HEK293 (cell line): ENCODE measurements at regions not wholly inside any gene's neighbourhood (a gene's known extent, or its start where the extent isn't known, plus 50 kb on each side); places are given as distances from the start of the nearest gene placed in this dataset.

Experiments used
- GFI1B ChIP-seq: fragments of 450-650 bp; formaldehyde crosslinking; IDR thresholded peaks from 2 replicates; pipeline ENCODE4 v1.5.1; 2016; ENCODE audit warnings: missing biosample characterization, missing genetic modification characterization
- MZF1 ChIP-seq: fragments of 450-650 bp; formaldehyde crosslinking; IDR thresholded peaks from 2 replicates; pipeline ENCODE4 v1.5.1; 2017; ENCODE audit warnings: missing biosample characterization, missing genetic modification characterization, borderline replicate concordance
- SCRT2 ChIP-seq: fragments of 450-650 bp; formaldehyde crosslinking; IDR thresholded peaks from 2 replicates; pipeline ENCODE4 v1.5.1; 2016; ENCODE audit warnings: missing biosample characterization, missing genetic modification characterization
- SP7 ChIP-seq: fragments of 450-650 bp; formaldehyde crosslinking; IDR thresholded peaks from 2 replicates; pipeline ENCODE4 v1.5.1; 2016; ENCODE audit warnings: missing biosample characterization, missing genetic modification characterization
- ZNF274 ChIP-seq, 2 experiments: fragments of 200-500 bp in 1 of 2; fragments of 450-650 bp in 1 of 2; sonication (Bioruptor generic) in 1 of 2; formaldehyde crosslinking in 1 of 2; IDR thresholded peaks; 2 replicates each; pipeline versions ENCODE4 v1.5.1 to v1.6.1; 2014 to 2016; ENCODE audit warnings: borderline replicate concordance in 1 of 2, inconsistent platforms in 1 of 2, low read length in 1 of 2, missing biosample characterization in 1 of 2, missing genetic modification characterization in 1 of 2
- ZNF311 ChIP-seq: fragments of 450-650 bp; formaldehyde crosslinking; IDR thresholded peaks from 2 replicates; pipeline ENCODE4 v1.5.1; 2017; ENCODE audit warnings: missing biosample characterization, missing genetic modification characterization, borderline replicate concordance
- ZNF423 ChIP-seq: fragments of 450-650 bp; formaldehyde crosslinking; IDR thresholded peaks from 2 replicates; pipeline ENCODE4 v1.5.1; 2016; ENCODE audit warnings: missing biosample characterization, missing genetic modification characterization
- ZNF501 ChIP-seq: fragments of 450-650 bp; formaldehyde crosslinking; IDR thresholded peaks from 2 replicates; pipeline ENCODE4 v1.5.1; 2016; ENCODE audit warnings: missing biosample characterization, missing genetic modification characterization
- ZNF660 ChIP-seq: fragments of 450-650 bp; IDR thresholded peaks from 2 replicates; pipeline ENCODE4 v1.5.1; 2018; ENCODE audit warnings: missing biosample characterization, mild to moderate bottlenecking, missing genetic modification characterization
- ZNF76 ChIP-seq: fragments of 450-650 bp; formaldehyde crosslinking; IDR thresholded peaks from 2 replicates; pipeline ENCODE4; 2016; ENCODE audit warnings: low read depth, missing biosample characterization, missing genetic modification characterization, borderline replicate concordance
- ZNF777 ChIP-seq: fragments of 450-650 bp; formaldehyde crosslinking; IDR thresholded peaks from 2 replicates; pipeline ENCODE4 v1.5.1; 2017; ENCODE audit warnings: missing biosample characterization, missing genetic modification characterization, borderline replicate concordance
- ZSCAN30 ChIP-seq: fragments of 450-650 bp; IDR thresholded peaks from 2 replicates; pipeline ENCODE4 v1.5.1; 2018; ENCODE audit warnings: missing biosample characterization, mild to moderate bottlenecking, missing genetic modification characterization, moderate library complexity
- TF ChIP-seq, protein P1 (sequence below): fragments of 450-650 bp; formaldehyde crosslinking; IDR thresholded peaks from 2 replicates; pipeline ENCODE4 v1.5.1; 2016; ENCODE audit warnings: missing biosample characterization, missing genetic modification characterization
- TF ChIP-seq, protein P2 (sequence below): fragments of 450-650 bp; formaldehyde crosslinking; IDR thresholded peaks from 2 replicates; pipeline ENCODE4 v1.5.1; 2017; ENCODE audit warnings: missing biosample characterization, missing genetic modification characterization

- no peak for TF ChIP-seq ZNF660 (tag by site-specific recombination)
- TF ChIP-seq ZNF311 (tag by site-specific recombination): no peak
- TF ChIP-seq, protein P1, sequence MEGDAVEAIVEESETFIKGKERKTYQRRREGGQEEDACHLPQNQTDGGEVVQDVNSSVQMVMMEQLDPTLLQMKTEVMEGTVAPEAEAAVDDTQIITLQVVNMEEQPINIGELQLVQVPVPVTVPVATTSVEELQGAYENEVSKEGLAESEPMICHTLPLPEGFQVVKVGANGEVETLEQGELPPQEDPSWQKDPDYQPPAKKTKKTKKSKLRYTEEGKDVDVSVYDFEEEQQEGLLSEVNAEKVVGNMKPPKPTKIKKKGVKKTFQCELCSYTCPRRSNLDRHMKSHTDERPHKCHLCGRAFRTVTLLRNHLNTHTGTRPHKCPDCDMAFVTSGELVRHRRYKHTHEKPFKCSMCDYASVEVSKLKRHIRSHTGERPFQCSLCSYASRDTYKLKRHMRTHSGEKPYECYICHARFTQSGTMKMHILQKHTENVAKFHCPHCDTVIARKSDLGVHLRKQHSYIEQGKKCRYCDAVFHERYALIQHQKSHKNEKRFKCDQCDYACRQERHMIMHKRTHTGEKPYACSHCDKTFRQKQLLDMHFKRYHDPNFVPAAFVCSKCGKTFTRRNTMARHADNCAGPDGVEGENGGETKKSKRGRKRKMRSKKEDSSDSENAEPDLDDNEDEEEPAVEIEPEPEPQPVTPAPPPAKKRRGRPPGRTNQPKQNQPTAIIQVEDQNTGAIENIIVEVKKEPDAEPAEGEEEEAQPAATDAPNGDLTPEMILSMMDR (tag by site-specific recombination): no peak
- TF ChIP-seq GFI1B (tag by site-specific recombination): no peak
- TF ChIP-seq ZSCAN30 (tag by site-specific recombination): no peak
- TF ChIP-seq MZF1 (tag by site-specific recombination): no peak
- no peak for TF ChIP-seq SP7 (tag by site-specific recombination)
- no peak for TF ChIP-seq ZNF423
- TF ChIP-seq ZNF76 (tag by site-specific recombination): no peak
- TF ChIP-seq SCRT2 (tag by site-specific recombination): no peak
- TF ChIP-seq ZNF777: no peak
- TF ChIP-seq, protein P2, sequence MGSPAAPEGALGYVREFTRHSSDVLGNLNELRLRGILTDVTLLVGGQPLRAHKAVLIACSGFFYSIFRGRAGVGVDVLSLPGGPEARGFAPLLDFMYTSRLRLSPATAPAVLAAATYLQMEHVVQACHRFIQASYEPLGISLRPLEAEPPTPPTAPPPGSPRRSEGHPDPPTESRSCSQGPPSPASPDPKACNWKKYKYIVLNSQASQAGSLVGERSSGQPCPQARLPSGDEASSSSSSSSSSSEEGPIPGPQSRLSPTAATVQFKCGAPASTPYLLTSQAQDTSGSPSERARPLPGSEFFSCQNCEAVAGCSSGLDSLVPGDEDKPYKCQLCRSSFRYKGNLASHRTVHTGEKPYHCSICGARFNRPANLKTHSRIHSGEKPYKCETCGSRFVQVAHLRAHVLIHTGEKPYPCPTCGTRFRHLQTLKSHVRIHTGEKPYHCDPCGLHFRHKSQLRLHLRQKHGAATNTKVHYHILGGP (tag by site-specific recombination): no peak
- no peak for TF ChIP-seq ZNF274 (IDR thresholded peaks at IDR 0.05; ENCODE audit: low read length)
- TF ChIP-seq ZNF274 (tag by site-specific recombination; IDR thresholded peaks at IDR 0.05; ENCODE audit: borderline replicate concordance): no peak
- TF ChIP-seq ZNF501 (tag by site-specific recombination): no peak
These were observed 184.9 kb upstream of the WDR11 start for GRCh38 chr10:120666308-120666707.
